ENCODE measurements at regions not wholly inside any gene's neighbourhood (a gene's known extent, or its start where the extent isn't known, plus 50 kb on each side); places are given as distances from the start of the nearest gene placed in this dataset.
A peak's percentile ranks its signal among the peaks of the same experiment; 100 is the strongest.

- DNase-seq (ENCODE audit: low spot score) (no peak), FAIRE-seq (no peak)
Observed at GRCh38 chr20:4560667-4561066, 125.6 kb upstream of the PRNP start.

- no peak for FAIRE-seq
- no peak for DNase-seq (ENCODE audit: low spot score)
Observed at GRCh38 chr20:4559906-4560305, 126.3 kb upstream of the PRNP start.

- DNase-seq (ENCODE audit: low spot score) (no peak), FAIRE-seq (no peak)
Observed at GRCh38 chr20:4559106-4559505, 127.2 kb upstream of the PRNP start.

- DNase-seq (ENCODE audit: low spot score) (no peak), FAIRE-seq (no peak)
Observed at GRCh38 chr20:4556781-4557180, 129.5 kb upstream of the PRNP start.

GRCh38 chr20:4555188-4555890 is 130.9 kb upstream of the PRNP start:
- DNase-seq (ENCODE audit: low spot score) (peak; percentile 62), FAIRE-seq (peak; percentile 89)

GRCh38 chr20:4554346-4554745 is 131.9 kb upstream of the PRNP start:
- FAIRE-seq (no peak), DNase-seq (ENCODE audit: low spot score) (no peak)

- DNase-seq (ENCODE audit: low spot score) = no peak
- no peak for FAIRE-seq
Observed at GRCh38 chr20:4552075-4552640, 134.1 kb upstream of the PRNP start.

- DNase-seq (ENCODE audit: low spot score) (peak; percentile 33), FAIRE-seq (no peak)
Observed at GRCh38 chr20:4550740-4551139, 135.5 kb upstream of the PRNP start.

- DNase-seq (ENCODE audit: low spot score) (no peak), FAIRE-seq (no peak)
Observed at GRCh38 chr20:4549711-4550259, 136.5 kb upstream of the PRNP start.

GRCh38 chr20:4548552-4548951 is 137.7 kb upstream of the PRNP start:
- FAIRE-seq = no peak

GRCh38 chr20:4546786-4547185 is 139.5 kb upstream of the PRNP start:
- peak; percentile 91 for FAIRE-seq
- peak; percentile 81 for DNase-seq (ENCODE audit: low spot score)

More at GRCh38 chr20:4548552-4548951, 137.7 kb upstream of the PRNP start:
- DNase-seq (ENCODE audit: low spot score) = no peak

GRCh38 chr20:4546342-4546741 is 139.9 kb upstream of the PRNP start:
- DNase-seq (ENCODE audit: low spot score) (no peak), FAIRE-seq (no peak)

- FAIRE-seq = no peak
Observed at GRCh38 chr20:4545526-4545925, 140.7 kb upstream of the PRNP start.

GRCh38 chr20:4544765-4545164 is 141.5 kb upstream of the PRNP start:
- no peak for FAIRE-seq
- no peak for DNase-seq (ENCODE audit: low spot score)

More at GRCh38 chr20:4545526-4545925, 140.7 kb upstream of the PRNP start:
- no peak for DNase-seq (ENCODE audit: low spot score)

GRCh38 chr20:4542270-4542669 is 144.0 kb upstream of the PRNP start:
- DNase-seq (ENCODE audit: low spot score) (no peak), FAIRE-seq (no peak)

- no peak for DNase-seq (ENCODE audit: low spot score)
- FAIRE-seq = no peak
Observed at GRCh38 chr20:4534315-4534714, 151.9 kb upstream of the PRNP start.

GRCh38 chr20:4533368-4534133 is 152.7 kb upstream of the PRNP start:
- no peak for FAIRE-seq
- DNase-seq (ENCODE audit: low spot score) = no peak

- FAIRE-seq = no peak
- no peak for DNase-seq (ENCODE audit: low spot score)
Observed at GRCh38 chr20:4532772-4533171, 153.5 kb upstream of the PRNP start.

GRCh38 chr20:4524792-4525191 is 161.5 kb upstream of the PRNP start:
- DNase-seq (ENCODE audit: low spot score) (no peak), FAIRE-seq (no peak)

GRCh38 chr20:4524307-4524706 is 161.9 kb upstream of the PRNP start:
- FAIRE-seq = no peak
- DNase-seq (ENCODE audit: low spot score) = no peak

GRCh38 chr20:4522310-4522709 is 163.9 kb upstream of the PRNP start:
- DNase-seq (ENCODE audit: low spot score) (no peak), FAIRE-seq (no peak)

All from RCC 7860 (cell line).